ENCODE measurements at regions not wholly inside any gene's neighbourhood (a gene's known extent, or its start where the extent isn't known, plus 50 kb on each side); places are given as distances from the start of the nearest gene placed in this dataset.

GRCh38 chr17:70709596-70709995, 540.3 kb downstream of the KCNJ2 start:
- TF ChIP-seq CTCF (optimal IDR thresholded peaks at IDR 0.05 in 1 of 3, IDR thresholded peaks at IDR 0.05 in 1 of 3, conservative IDR thresholded peaks at IDR 0.05 in 1 of 3; ENCODE audit: extremely low read depth in 1 of 3, insufficient read depth in 2 of 3, low read length in 3 of 3) (no peak), EZH2 (IDR thresholded peaks at IDR 0.05; ENCODE audit: low read length) (no peak)
- H4K20me1 ChIP-seq (ENCODE audit: control insufficient read depth, extremely low read depth, insufficient read depth, low read length) = no peaks in the 10 kb centered on the region
- no peak overlapping the region for H3K9ac ChIP-seq (ENCODE audit: control insufficient read depth, extremely low read depth, insufficient read depth, low read length)
- FAIRE-seq = no peak
- H3K4me1 ChIP-seq (ENCODE audit: control insufficient read depth, extremely low read depth, insufficient read depth, low read length) = no peaks in the 10 kb centered on the region
- DNase-seq (ENCODE audit: low read depth, low spot score) = no peak
- no peaks in the 10 kb centered on the region for H3K9me3 ChIP-seq (ENCODE audit: control insufficient read depth, low read depth, low read length)
- dilution Hi-C loops (cut with MboI; ENCODE audit: extremely low pct_ligation_motif_present, low sequenced_read_pairs) = no loop called here
- no peaks in the 10 kb centered on the region for H3K27me3 ChIP-seq (ENCODE audit: control insufficient read depth, extremely low read depth, insufficient read depth, low read length)
- H3K4me3 ChIP-seq (ENCODE audit: control insufficient read depth in 2 of 3, extremely low read depth in 1 of 3, insufficient read depth in 2 of 3, low read depth in 1 of 3, low read length in 3 of 3) = no peak overlapping the region
- no peaks in the 10 kb centered on the region for H3K9me1 ChIP-seq (ENCODE audit: control insufficient read depth, extremely low read depth, insufficient read depth, low read length)
- no peaks in the 10 kb centered on the region for H3K79me2 ChIP-seq (ENCODE audit: control insufficient read depth, insufficient read depth, low read length)
- no peak overlapping the region for H2AFZ ChIP-seq (ENCODE audit: control insufficient read depth, low read length)
- H3K36me3 ChIP-seq (ENCODE audit: control insufficient read depth in 2 of 2, extremely low read depth in 1 of 2, insufficient read depth in 2 of 2, low read length in 2 of 2) = no peaks in the 10 kb centered on the region
- H3K4me2 ChIP-seq (ENCODE audit: control insufficient read depth, extremely low read depth, insufficient read depth, low read depth, low read length) = no peak overlapping the region
- no peak overlapping the region for H3K27ac ChIP-seq (ENCODE audit: control insufficient read depth, insufficient read depth, low read length)

- no peaks in the 10 kb centered on the region for H3K27me3 ChIP-seq (ENCODE audit: control insufficient read depth, extremely low read depth, insufficient read depth, low read length)
- no peak for TF ChIP-seq EZH2 (IDR thresholded peaks at IDR 0.05; ENCODE audit: low read length)
- H3K9ac ChIP-seq (ENCODE audit: control insufficient read depth, extremely low read depth, insufficient read depth, low read length) = no peak overlapping the region
- H3K4me3 ChIP-seq (ENCODE audit: control insufficient read depth in 2 of 3, extremely low read depth in 1 of 3, insufficient read depth in 2 of 3, low read depth in 1 of 3, low read length in 3 of 3) = no peak overlapping the region
- DNase-seq (ENCODE audit: low read depth, low spot score) (no peak), FAIRE-seq (no peak)
- no peaks in the 10 kb centered on the region for H3K9me3 ChIP-seq (ENCODE audit: control insufficient read depth, low read depth, low read length)
- no peak overlapping the region for H2AFZ ChIP-seq (ENCODE audit: control insufficient read depth, low read length)
- no peak overlapping the region for H3K27ac ChIP-seq (ENCODE audit: control insufficient read depth, insufficient read depth, low read length)
- H3K4me1 ChIP-seq (ENCODE audit: control insufficient read depth, extremely low read depth, insufficient read depth, low read length) = no peaks in the 10 kb centered on the region
- no peaks in the 10 kb centered on the region for H3K79me2 ChIP-seq (ENCODE audit: control insufficient read depth, insufficient read depth, low read length)
- dilution Hi-C loops (cut with MboI; ENCODE audit: extremely low pct_ligation_motif_present, low sequenced_read_pairs) = no loop called here
- no peak overlapping the region for H3K4me2 ChIP-seq (ENCODE audit: control insufficient read depth, extremely low read depth, insufficient read depth, low read depth, low read length)
- no peaks in the 10 kb centered on the region for H3K36me3 ChIP-seq (ENCODE audit: control insufficient read depth in 2 of 2, extremely low read depth in 1 of 2, insufficient read depth in 2 of 2, low read length in 2 of 2)
- no peaks in the 10 kb centered on the region for H3K9me1 ChIP-seq (ENCODE audit: control insufficient read depth, extremely low read depth, insufficient read depth, low read length)
- no peaks in the 10 kb centered on the region for H4K20me1 ChIP-seq (ENCODE audit: control insufficient read depth, extremely low read depth, insufficient read depth, low read length)
Measured at GRCh38 chr17:70713694-70714093, 544.4 kb downstream of the KCNJ2 start.

GRCh38 chr17:70716551-70716950, 547.2 kb downstream of the KCNJ2 start:
- no peaks in the 10 kb centered on the region for H3K27me3 ChIP-seq (ENCODE audit: control insufficient read depth, extremely low read depth, insufficient read depth, low read length)
- dilution Hi-C loops (cut with MboI; ENCODE audit: extremely low pct_ligation_motif_present, low sequenced_read_pairs) = no loop called here
- no peaks in the 10 kb centered on the region for H3K4me1 ChIP-seq (ENCODE audit: control insufficient read depth, extremely low read depth, insufficient read depth, low read length)
- no peaks in the 10 kb centered on the region for H3K36me3 ChIP-seq (ENCODE audit: control insufficient read depth in 2 of 2, extremely low read depth in 1 of 2, insufficient read depth in 2 of 2, low read length in 2 of 2)
- no peak overlapping the region for H3K9ac ChIP-seq (ENCODE audit: control insufficient read depth, extremely low read depth, insufficient read depth, low read length)
- TF ChIP-seq CTCF (optimal IDR thresholded peaks at IDR 0.05 in 1 of 3, IDR thresholded peaks at IDR 0.05 in 1 of 3, conservative IDR thresholded peaks at IDR 0.05 in 1 of 3; ENCODE audit: extremely low read depth in 1 of 3, insufficient read depth in 2 of 3, low read length in 3 of 3) (no peak), EZH2 (IDR thresholded peaks at IDR 0.05; ENCODE audit: low read length) (no peak)
- H3K9me3 ChIP-seq (ENCODE audit: control insufficient read depth, low read depth, low read length) = no peaks in the 10 kb centered on the region
- H2AFZ ChIP-seq (ENCODE audit: control insufficient read depth, low read length) = no peak overlapping the region
- FAIRE-seq = no peak
- no peaks in the 10 kb centered on the region for H3K9me1 ChIP-seq (ENCODE audit: control insufficient read depth, extremely low read depth, insufficient read depth, low read length)
- no peak overlapping the region for H3K4me2 ChIP-seq (ENCODE audit: control insufficient read depth, extremely low read depth, insufficient read depth, low read depth, low read length)
- no peak overlapping the region for H3K4me3 ChIP-seq (ENCODE audit: control insufficient read depth in 2 of 3, extremely low read depth in 1 of 3, insufficient read depth in 2 of 3, low read depth in 1 of 3, low read length in 3 of 3)
- no peak for DNase-seq (ENCODE audit: low read depth, low spot score)
- no peak overlapping the region for H3K27ac ChIP-seq (ENCODE audit: control insufficient read depth, insufficient read depth, low read length)
- no peaks in the 10 kb centered on the region for H4K20me1 ChIP-seq (ENCODE audit: control insufficient read depth, extremely low read depth, insufficient read depth, low read length)
- H3K79me2 ChIP-seq (ENCODE audit: control insufficient read depth, insufficient read depth, low read length) = no peaks in the 10 kb centered on the region

All from keratinocyte (primary cell).